Kidney (tissue), 13 donors: ENCODE measurements at regions not wholly inside any gene's neighbourhood (a gene's known extent, or its start where the extent isn't known, plus 50 kb on each side); places are given as distances from the start of the nearest gene placed in this dataset.

Source experiments
- DNase-seq, 5 donors: peaks; one replicate each; pipeline ENCODE4 v3.0.0-alpha.2; 2013 to 2020
- FAIRE-seq: peaks from 2 replicates; lab custom pipeline; 2012; peaks lifted over from hg19 to GRCh38; lab: Jason Lieb, UNC
- H3K27ac ChIP-seq, 2 donors: one replicate each; pipeline ENCODE4 v1.7.0; 2013; ENCODE audit warnings: low read depth in 2 of 2, low read length in 2 of 2, inconsistent platforms in 1 of 2
- H3K27me3 ChIP-seq: one replicate; pipeline ENCODE4 v1.7.1; 2013; ENCODE audit warnings: low read length, inconsistent platforms; ENCODE audit not compliant: control insufficient read depth, insufficient read depth
- H3K36me3 ChIP-seq, 3 donors: one replicate each; pipeline versions ENCODE4 v1.7.0 to v1.7.1; 2013; ENCODE audit warnings: low read length in 3 of 3, control low read depth in 1 of 3, inconsistent platforms in 1 of 3; ENCODE audit not compliant: insufficient read depth in 3 of 3, control insufficient read depth in 2 of 3
- H3K4me1 ChIP-seq, 3 donors: one replicate each; pipeline versions ENCODE4 v1.7.0 to v1.7.1; 2013; ENCODE audit warnings: low read length in 3 of 3, inconsistent platforms in 1 of 3, low read depth in 1 of 3; ENCODE audit not compliant: control insufficient read depth in 2 of 3, insufficient read depth in 2 of 3
- H3K4me3 ChIP-seq, 3 donors: one replicate each; pipeline versions ENCODE4 v1.7.0 to v1.8.1; 2013; ENCODE audit warnings: low read length in 3 of 3, control low read depth in 1 of 3, inconsistent platforms in 1 of 3
- H3K9ac ChIP-seq, 3 donors: one replicate each; pipeline versions ENCODE4 v1.7.0 to v1.7.1; 2013; ENCODE audit warnings: low read length in 3 of 3, control low read depth in 1 of 3, inconsistent platforms in 1 of 3
- H3K9me3 ChIP-seq, 3 donors: one replicate each; pipeline versions ENCODE4 v1.7.0 to v1.7.1; 2013; ENCODE audit warnings: low read length in 3 of 3, control low read depth in 1 of 3, inconsistent platforms in 1 of 3; ENCODE audit not compliant: control insufficient read depth in 2 of 3, insufficient read depth in 1 of 3
- CTCF ChIP-seq: IDR thresholded peaks from 3 replicates; pipeline ENCODE4 v1.5.1; 2012; ENCODE audit warnings: mild to moderate bottlenecking, moderate library complexity, borderline replicate concordance; ENCODE audit not compliant: insufficient read depth; ENCODE audit errors: extremely low read depth
- intact Hi-C: fragments of 100-400 bp; cut with DNase I; formaldehyde crosslinking; loops from one replicate; pipeline ENCODE4 v1.11.1; 2022
- donor health status: control.
- donor health status: control.
- donor health status: control.
- donor health status: control.
- donor health status: control.
- donor health status: DM: yes; HTN: yes; CAD: no.
- donor health status: Normal renal cell carcinoma (clear cell type).

DNA sequence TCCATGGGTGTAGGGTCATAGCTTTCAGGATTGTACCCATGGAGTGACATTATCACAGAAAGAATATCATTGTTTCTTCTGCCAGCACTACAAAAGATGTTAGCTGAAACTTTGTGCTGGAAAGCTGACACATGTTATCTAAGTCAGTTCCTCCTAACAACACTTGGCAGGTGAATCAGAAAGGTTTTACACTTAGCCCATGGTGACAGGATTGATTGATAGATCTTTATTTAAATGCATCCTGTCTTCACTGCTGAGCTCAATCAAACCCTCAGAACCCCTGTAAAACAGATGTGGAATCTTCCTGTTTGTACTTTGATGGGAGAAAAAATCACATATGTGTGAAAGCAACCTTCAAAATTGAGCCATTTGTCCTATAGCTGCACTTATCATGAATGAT, 811.5 kb upstream of the ANO3 start:
- Histone ChIP-seq H3K36me3 (no peaks in the 10 kb centered on the region), H3K4me1 (no peaks in the 10 kb centered on the region), H3K9me3 (no peaks in the 10 kb centered on the region), H3K27ac (no peak overlapping the region), H3K9ac (no peak overlapping the region), H3K4me3 (no peak overlapping the region), H3K27me3 (no peaks in the 10 kb centered on the region)
- no peak for TF ChIP-seq CTCF
- FAIRE-seq (no peak), DNase-seq (no peak)
- intact Hi-C loops = no loop called here

DNA sequence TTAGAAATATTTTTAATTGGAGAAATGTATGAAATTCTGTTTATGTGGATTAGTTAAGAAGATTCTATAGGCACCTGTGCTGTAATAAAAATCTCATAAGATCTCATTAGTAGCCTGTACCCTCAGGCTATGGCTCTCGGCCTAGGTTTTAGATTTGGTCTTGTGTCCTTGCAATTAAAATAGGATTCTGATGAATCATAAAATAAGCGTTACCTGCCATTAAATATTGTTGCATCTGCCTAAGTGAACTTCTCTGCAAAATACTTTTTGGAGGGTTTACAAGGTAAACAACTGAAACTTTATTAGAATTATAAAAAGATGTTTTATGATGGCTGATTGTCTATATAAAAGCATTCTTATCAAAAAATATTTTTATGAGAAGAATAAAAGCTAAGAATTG, 804.1 kb upstream of the ANO3 start:
- Histone ChIP-seq H3K9me3 (no peaks in the 10 kb centered on the region), H3K4me3 (no peak overlapping the region), H3K4me1 (no peaks in the 10 kb centered on the region), H3K36me3 (no peaks in the 10 kb centered on the region), H3K27ac (no peak overlapping the region), H3K27me3 (no peaks in the 10 kb centered on the region), H3K9ac (no peak overlapping the region)
- FAIRE-seq (no peak), DNase-seq (no peak)
- intact Hi-C loops = no loop called here
- TF ChIP-seq CTCF = no peak

DNA sequence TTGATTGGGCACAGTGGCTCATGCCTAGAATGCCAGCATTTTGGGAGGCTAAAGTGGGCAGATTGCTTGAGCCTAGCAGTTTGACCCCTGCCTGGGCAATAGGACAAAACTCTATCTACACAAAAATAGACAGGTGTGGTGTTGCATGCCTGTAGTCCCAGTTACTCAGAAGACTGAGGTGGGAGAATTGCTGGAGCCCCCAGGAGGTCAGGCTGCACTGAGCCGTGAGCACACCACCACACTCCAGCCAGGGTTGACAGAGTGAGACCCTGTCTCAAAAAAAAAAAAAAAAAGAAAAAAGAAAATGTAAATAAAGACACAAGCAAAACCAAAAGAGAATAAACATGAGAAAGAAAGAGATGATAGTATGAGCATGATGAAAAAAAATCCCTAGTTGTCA, 802.4 kb upstream of the ANO3 start:
- Histone ChIP-seq H3K27ac (no peak overlapping the region), H3K9ac (no peak overlapping the region), H3K36me3 (no peaks in the 10 kb centered on the region), H3K4me1 (no peaks in the 10 kb centered on the region), H3K9me3 (no peaks in the 10 kb centered on the region), H3K4me3 (no peak overlapping the region), H3K27me3 (no peaks in the 10 kb centered on the region)
- intact Hi-C loops = no loop called here
- DNase-seq = no peak
- no peak for FAIRE-seq
- TF ChIP-seq CTCF = no peak
